Stimulated activated naive CD8-positive, alpha-beta T cell treated with anti-CD3 and anti-CD28 coated beads, Interleukin-15, amount 100 ng/mL, for 72 hours (primary cell): ENCODE measurements at regions not wholly inside any gene's neighbourhood (a gene's known extent, or its start where the extent isn't known, plus 50 kb on each side); places are given as distances from the start of the nearest gene placed in this dataset.
"Not testable (repeated sequence)": the region's sequence is repeated elsewhere in the genome, so short reads cannot be mapped to it uniquely, and the experiment has no call there.

Source experiments
- ATAC-seq: fragments of 150-1000 bp; cut with Tn5 transposase; 2 replicates; pipeline ENCODE4 v1.10.0; 2021; ENCODE audit warnings: mild to moderate bottlenecking, moderate library complexity
- DNase-seq, 2 donors: peaks; one replicate each; pipeline ENCODE4 v3.0.0; 2021 to 2022
- H3K27ac Mint-ChIP-seq, 2 donors: one replicate each; pipeline ENCODE4 v1.8.0; 2022; ENCODE audit warnings: mild to moderate bottlenecking in 2 of 2, mixed read lengths in 2 of 2, moderate library complexity in 2 of 2
- H3K27me3 Mint-ChIP-seq: one replicate; pipeline ENCODE4 v1.8.0; 2022; ENCODE audit warnings: mixed read lengths
- H3K4me1 Mint-ChIP-seq: one replicate; pipeline ENCODE4 v1.8.0; 2022; ENCODE audit warnings: mild to moderate bottlenecking, mixed read lengths
- H3K4me3 Mint-ChIP-seq, 2 donors: one replicate each; pipeline ENCODE4 v1.8.0; 2022; ENCODE audit warnings: mild to moderate bottlenecking in 2 of 2, mixed read lengths in 2 of 2, moderate library complexity in 1 of 2
- H3K9me3 Mint-ChIP-seq, 2 donors: one replicate each; pipeline ENCODE4 v1.8.0; 2022; ENCODE audit warnings: mixed read lengths in 2 of 2

DNA sequence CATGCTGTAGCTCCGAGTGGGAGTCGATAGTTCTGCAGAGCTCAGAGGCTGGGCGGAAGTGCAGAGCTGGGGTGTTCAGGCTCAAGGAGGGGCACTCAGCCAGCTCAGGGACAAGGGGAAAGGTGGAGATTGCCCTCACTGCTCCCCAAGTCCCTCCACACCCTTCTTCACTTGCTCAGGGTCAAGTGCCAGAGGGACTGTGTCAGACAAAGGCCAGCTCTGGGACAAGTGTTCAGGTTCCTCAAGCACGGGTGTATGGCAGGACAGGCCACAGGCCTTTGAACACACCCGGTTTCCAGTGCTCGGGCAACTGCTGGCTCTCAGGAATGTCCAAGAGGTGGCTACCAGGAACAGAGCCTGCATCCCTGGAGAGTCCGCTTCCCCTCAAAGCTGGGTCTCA is 293.0 kb upstream of the PODXL start:
- DNase-seq (no peak), ATAC-seq (no peak)
- Mint-ChIP-seq H3K4me3 (no peak overlapping the region), H3K27me3 (peaks cover 28% of the 10 kb centered on the region), H3K4me1 (no peaks in the 10 kb centered on the region), H3K27ac (no peak overlapping the region), H3K9me3 (peaks cover 5 to 7% of the 10 kb centered on the region in 2 donors)

DNA sequence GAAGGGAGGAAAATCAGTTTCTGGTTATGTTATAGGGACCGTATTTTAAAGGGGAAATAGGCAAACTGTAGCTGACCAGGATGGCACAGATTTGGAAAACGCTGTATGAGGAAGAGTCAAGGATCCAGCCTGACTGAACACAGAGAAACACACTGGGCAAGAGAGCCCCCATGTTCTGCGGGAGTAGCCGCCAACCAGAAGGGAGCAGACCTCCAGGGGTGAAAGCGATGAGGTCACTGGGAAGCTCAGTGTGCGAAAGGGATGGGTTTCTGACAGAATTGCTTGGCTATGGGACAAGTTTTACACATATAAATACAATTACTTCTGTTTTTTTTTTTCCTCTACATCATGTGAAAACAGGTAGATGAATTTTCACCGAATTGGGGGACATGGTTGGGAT is 291.6 kb upstream of the PODXL start:
- Mint-ChIP-seq H3K4me1 (no peaks in the 10 kb centered on the region), H3K27ac (no peak overlapping the region), H3K4me3 (no peak overlapping the region), H3K9me3 (peaks cover 0 to 7% of the 10 kb centered on the region in 2 donors), H3K27me3 (peaks cover 28% of the 10 kb centered on the region)
- DNase-seq, result no peak
- ATAC-seq, result no peak

DNA sequence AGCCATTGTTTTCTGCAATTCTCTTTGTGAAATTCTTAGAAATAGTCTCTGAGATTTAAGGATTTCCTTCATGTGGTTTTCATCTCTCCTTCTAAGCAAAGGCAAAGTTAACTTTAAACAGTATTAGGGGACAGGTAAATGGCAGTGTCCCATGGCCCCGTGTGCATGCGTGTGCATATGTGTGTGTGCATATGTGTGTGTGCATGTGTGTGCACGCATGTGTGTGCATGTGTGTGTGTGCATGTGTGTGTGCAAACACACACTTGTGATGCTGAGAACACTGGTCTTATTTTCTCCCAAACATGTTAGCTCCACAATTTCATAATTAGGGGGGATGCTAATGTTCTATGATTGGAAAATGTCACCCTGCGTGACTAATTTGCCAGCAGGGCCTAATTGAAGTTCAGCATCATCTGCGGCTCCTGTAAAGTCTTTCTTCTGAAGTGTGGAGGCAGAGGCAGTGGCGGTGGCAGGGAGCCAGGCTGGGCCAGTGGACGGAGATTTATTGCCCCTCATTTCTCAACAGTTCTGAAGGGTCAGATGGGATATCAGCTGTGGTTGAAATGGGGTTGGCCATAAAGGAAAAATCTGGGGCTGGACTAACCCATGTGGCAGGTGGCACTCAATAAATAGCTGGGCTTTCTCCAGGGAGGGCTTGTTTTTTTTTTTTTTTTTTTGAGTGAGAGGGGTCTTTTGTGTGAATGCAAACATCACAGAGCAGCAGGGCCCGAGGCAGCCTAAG is 289.3 kb upstream of the PODXL start:
- peaks cover 0 to 7% of the 10 kb centered on the region in 2 donors for H3K9me3 Mint-ChIP-seq
- H3K4me3 Mint-ChIP-seq, result no peak overlapping the region
- DNase-seq (no peak), ATAC-seq (no peak)
- no peaks in the 10 kb centered on the region for H3K4me1 Mint-ChIP-seq
- peaks cover 28% of the 10 kb centered on the region for H3K27me3 Mint-ChIP-seq
- H3K27ac Mint-ChIP-seq, result no peak overlapping the region

DNA sequence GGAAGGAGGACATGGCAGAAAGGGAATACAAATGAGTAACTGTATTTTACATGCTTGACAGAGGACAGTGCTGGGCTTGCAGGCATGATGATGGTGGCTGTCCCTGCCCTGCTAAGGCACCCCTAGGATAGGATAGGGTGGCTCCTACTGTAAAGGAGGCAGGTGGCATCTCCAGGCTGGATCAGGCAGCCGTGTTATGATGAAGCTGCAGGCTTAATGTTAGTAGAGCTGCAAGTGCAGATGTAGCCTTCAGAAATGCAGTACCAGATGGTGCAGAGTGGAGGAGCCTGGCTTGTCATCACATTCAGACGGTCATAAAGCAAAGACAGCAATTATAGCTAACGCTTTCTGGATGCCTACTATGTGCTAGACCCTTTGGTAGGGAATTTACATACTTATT is 287.9 kb upstream of the PODXL start:
- peaks cover 28% of the 10 kb centered on the region for H3K27me3 Mint-ChIP-seq
- no peak for ATAC-seq

DNA sequence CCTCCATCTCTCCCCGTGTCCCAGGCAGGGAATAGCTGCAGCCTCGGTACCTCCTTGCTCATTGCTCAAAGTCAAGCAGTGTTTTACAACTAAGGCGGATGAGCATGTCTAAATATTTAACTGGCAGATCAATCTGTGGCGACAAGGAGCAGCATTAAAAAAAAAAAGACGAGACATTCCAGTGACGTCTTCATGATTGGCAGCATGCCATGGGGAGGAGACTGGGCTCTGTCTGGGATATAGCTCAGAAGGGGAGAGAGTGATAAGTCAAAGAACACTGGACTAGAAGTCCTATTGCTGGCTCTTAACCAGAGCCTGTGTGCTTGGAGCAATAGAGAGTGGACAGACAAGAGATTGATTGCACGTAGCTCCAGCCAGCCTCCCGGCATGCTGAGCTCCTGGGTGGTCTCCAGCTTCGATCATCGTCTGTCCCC is 287.5 kb upstream of the PODXL start:
- peaks cover 0 to 7% of the 10 kb centered on the region in 2 donors for H3K9me3 Mint-ChIP-seq
- H3K27ac Mint-ChIP-seq, result no peak overlapping the region
- H3K4me1 Mint-ChIP-seq, result no peaks in the 10 kb centered on the region
- no peak for DNase-seq
- H3K4me3 Mint-ChIP-seq, result no peak overlapping the region
- ATAC-seq, result no peak
- peaks cover 24% of the 10 kb centered on the region for H3K27me3 Mint-ChIP-seq

More for the DNA sequence above, 287.9 kb upstream of the PODXL start:
- no peak for DNase-seq
- Mint-ChIP-seq H3K9me3 (peaks cover 0 to 7% of the 10 kb centered on the region in 2 donors), H3K4me1 (no peaks in the 10 kb centered on the region), H3K4me3 (no peak overlapping the region), H3K27ac (no peak overlapping the region)

DNA sequence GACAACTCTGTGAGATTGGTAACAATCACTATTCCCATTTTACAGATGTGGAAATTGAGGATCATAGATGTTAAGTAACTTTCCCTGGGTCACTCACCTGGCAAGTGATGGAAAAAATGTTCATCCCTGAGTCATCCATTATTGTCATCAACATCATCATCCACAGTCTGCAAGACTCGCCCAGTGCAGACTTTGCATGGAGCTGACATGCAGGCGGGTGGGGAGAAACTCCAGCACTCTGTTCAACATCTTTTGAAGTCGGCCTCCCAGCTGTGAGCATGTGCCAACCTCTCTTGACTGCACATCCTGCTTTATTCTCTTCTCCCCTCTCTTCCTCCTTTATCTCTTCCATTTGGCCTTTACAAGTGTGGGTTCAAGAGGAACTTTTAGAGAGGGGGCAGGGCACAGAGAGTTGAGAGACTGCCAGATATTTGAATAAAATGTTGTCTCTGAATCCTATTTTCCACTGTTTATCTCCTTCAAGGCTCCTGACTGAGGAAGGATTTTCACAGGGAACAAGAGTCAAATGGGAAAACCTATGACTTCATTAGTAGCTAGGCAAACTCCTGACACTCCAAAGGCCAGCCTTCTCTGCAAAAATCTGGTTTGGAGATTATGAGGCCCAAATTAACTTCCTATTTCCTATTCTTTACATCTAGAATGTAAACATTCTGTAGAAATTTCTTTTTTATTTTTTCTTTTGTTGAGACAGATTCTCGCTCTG is 283.7 kb upstream of the PODXL start:
- Mint-ChIP-seq H3K4me1 (no peaks in the 10 kb centered on the region), H3K9me3 (no peaks in the 10 kb centered on the region), H3K27ac (no peak overlapping the region), H3K27me3 (peaks cover 17% of the 10 kb centered on the region), H3K4me3 (no peak overlapping the region)
- DNase-seq (no peak), ATAC-seq (no peak)

DNA sequence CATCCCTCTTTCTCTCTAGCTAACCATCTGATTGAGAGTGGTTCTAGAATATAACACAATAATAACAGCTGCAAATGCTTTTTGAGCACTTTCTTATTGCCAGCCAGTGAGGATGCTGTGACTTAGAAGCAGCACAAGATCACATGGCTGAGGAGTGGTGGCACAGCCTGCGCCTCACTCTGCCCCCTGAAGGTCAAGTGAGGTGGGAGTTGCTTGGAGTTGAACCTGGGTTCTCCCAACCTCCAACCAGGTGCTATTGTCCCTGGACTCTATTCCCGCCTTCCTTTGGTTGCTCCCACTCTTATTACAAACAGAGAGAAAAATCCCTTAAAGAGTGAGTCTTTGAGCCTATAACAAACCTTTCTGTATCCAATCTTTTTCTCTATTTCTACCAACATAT is 280.3 kb upstream of the PODXL start:
- DNase-seq, result no peak
- no peak overlapping the region for H3K4me3 Mint-ChIP-seq
- no peaks in the 10 kb centered on the region for H3K4me1 Mint-ChIP-seq
- no peak for ATAC-seq
- H3K27ac Mint-ChIP-seq, result no peak overlapping the region
- no peaks in the 10 kb centered on the region for H3K9me3 Mint-ChIP-seq
- H3K27me3 Mint-ChIP-seq, result peaks cover 44% of the 10 kb centered on the region

DNA sequence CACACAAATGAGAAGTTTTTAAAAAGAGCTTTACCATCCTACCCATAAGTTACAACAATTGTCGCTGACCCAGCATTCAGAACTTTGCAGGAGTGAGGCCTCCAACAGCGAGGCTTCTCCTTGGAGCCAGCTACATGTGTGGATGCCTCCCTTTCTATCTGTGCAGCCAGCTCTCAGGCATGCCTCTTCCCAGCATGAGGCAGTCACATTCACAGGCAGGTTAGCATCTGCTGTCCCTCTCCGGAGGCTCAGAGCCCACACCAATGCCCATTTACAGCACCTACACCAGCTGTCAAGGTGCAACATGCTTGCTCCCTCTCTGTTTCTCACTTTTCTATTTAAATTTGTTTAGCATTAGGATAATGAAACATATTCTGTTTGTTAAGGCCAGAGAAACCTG is 278.7 kb upstream of the PODXL start:
- no peak for ATAC-seq
- Mint-ChIP-seq H3K9me3 (no peaks in the 10 kb centered on the region), H3K4me1 (no peaks in the 10 kb centered on the region), H3K4me3 (no peak overlapping the region), H3K27me3 (peaks cover 50% of the 10 kb centered on the region), H3K27ac (no peak overlapping the region)
- no peak for DNase-seq

DNA sequence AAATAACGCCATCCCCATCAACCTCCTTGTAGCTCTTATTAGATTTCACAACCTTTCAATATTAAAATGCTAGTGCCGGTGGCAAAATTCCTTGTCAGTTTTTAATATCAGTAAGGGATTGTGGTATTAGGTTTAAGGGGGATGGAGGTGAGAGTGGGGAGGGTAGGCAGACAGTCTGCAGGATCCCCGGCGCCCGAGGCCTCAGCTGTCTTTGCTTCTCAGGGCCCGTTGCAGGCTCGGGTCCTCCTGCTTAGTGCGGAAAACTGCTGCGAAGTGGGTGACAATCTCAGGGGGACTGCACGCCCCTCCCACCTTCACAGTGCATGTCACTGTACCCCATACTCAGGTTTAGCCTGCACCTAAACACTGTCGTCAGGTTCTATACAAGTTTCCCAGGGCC is 274.3 kb upstream of the PODXL start:
- Mint-ChIP-seq H3K4me1 (no peaks in the 10 kb centered on the region), H3K27ac (no peak overlapping the region), H3K4me3 (no peak overlapping the region), H3K27me3 (peaks cover 50% of the 10 kb centered on the region), H3K9me3 (no peaks in the 10 kb centered on the region)
- no peak for ATAC-seq
- no peak for DNase-seq

DNA sequence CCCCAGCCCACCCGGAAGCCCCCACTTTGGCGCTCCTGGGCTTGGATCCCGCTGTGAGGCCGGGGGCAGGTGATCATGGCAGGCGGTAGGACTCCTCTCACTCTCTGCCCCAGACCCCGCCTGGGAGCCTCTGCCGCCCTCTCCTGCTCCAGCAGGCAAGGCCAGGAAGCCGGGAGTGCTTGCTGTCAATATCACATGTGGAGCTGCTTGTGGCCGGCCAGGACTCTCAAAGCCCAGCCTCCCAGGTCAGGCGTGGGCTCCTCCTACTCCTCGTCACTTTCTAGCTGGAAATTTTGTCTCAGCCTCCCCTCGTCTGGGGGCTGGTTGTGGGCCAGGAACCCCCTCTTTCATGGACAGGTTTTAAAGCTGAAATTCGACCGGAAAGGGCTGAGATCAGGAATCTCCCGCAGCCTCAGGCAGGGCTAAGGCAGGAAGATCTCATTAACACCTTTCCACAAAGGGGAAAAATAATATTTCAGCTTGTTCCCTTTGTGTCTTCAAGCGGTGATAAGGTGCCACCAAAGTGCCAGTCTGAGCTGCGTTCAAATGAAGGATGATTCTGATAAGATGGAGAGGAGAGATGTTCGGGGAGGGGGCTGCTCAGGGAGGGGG is 273.6 kb upstream of the PODXL start:
- H3K4me1 Mint-ChIP-seq, result no peaks in the 10 kb centered on the region
- no peak overlapping the region for H3K4me3 Mint-ChIP-seq
- ATAC-seq (no peak), DNase-seq (no peak)
- no peak overlapping the region for H3K27ac Mint-ChIP-seq
- no peaks in the 10 kb centered on the region for H3K9me3 Mint-ChIP-seq
- H3K27me3 Mint-ChIP-seq, result peaks cover 50% of the 10 kb centered on the region

DNA sequence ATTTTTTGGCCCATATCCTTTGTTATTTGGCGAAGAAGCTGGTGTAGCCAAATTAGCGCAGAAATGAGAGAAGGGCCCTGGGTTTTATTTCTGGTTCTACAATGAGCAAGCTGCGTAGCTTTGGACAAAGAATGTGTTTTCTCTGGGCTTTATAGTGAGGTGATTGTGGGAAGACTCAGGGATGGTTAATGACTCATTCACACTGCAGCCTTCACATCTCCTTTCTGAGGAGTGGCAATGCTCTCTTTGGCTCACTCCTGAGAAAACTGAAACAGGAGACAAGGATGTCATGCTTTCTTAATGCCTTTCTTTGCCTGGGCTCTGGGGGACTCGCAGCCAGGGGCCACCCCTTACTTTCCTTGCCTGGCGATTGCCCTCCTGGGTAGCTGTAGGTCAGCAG is 271.0 kb upstream of the PODXL start:
- H3K4me1 Mint-ChIP-seq, result no peaks in the 10 kb centered on the region
- ATAC-seq, result no peak
- no peak overlapping the region for H3K4me3 Mint-ChIP-seq
- no peak overlapping the region for H3K27ac Mint-ChIP-seq
- peaks cover 30% of the 10 kb centered on the region for H3K27me3 Mint-ChIP-seq
- DNase-seq, result no peak
- H3K9me3 Mint-ChIP-seq, result no peaks in the 10 kb centered on the region

DNA sequence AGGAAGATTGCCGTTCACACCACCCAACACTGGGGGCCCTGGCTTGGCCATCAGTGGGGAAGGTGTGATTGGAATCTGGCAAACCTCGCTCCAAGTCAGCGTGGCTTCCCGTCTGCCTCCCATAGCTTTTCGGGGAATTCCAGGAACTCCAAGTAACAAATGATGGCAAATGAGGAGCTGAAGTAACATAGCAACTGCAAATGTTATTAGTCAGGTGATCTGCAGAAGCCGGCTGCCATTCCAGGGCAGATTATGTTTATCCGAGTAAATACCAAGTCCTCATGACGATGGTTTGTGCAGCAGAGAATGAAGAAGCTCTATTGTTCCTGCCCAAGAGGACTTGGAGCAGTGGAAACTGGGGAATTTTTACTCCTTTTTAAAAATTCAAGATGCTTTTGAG is 270.5 kb upstream of the PODXL start:
- H3K27me3 Mint-ChIP-seq, result peaks cover 25% of the 10 kb centered on the region
- H3K4me1 Mint-ChIP-seq, result no peaks in the 10 kb centered on the region
- DNase-seq, result no peak
- H3K9me3 Mint-ChIP-seq, result no peaks in the 10 kb centered on the region
- H3K4me3 Mint-ChIP-seq, result no peak overlapping the region
- no peak overlapping the region for H3K27ac Mint-ChIP-seq
- ATAC-seq, result no peak

DNA sequence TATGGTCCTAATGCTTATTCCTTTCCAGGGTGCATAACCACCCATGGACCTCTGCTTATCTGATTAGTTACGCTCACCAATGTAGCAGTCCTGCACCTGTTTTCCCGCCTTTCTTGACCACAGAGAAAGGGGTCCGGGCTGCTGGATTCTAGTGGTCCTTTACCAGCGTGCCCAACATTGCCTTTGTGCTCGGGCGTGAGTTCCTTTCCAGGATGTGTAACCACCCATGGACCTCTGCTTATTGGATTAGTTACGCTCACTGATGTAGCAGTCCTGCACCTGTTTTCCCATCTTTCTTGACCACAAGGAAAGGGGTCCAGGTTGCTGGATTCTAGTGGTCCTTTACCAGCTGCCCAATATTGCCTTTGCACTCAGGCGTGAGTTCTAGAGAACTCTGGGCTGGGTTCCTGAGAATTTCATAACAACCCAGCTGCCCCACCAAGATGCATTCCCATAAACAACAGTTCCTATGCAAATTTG is 267.6 kb upstream of the PODXL start:
- peaks cover 20% of the 10 kb centered on the region for H3K27me3 Mint-ChIP-seq
- H3K4me3 Mint-ChIP-seq, ATAC-seq: not testable (repeated sequence)

DNA sequence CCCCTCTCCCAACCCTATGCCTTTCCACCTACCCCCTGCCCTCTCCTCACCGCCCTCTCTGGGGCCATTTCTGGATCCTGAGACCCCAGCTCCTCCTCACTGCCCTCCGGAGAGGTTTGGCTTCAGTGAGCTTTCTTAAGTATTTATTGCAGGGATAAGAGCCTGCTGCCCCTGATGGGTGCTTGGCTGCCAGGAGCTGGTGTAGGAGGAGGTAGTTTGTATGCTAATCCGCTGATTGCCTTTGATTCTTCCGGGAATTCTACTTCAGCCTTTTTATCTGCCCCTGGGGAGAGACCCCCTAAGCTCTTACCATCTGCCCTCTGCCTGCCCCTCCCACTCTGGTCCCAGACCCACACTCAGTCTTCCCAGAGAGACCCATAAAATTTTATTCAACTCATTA is 263.5 kb upstream of the PODXL start:
- no peak overlapping the region for H3K4me3 Mint-ChIP-seq
- no peaks in the 10 kb centered on the region for H3K9me3 Mint-ChIP-seq
- no peak for ATAC-seq

More for the DNA sequence above, 267.6 kb upstream of the PODXL start:
- H3K27ac Mint-ChIP-seq, H3K4me1 Mint-ChIP-seq, H3K9me3 Mint-ChIP-seq, DNase-seq: not testable (repeated sequence)

DNA sequence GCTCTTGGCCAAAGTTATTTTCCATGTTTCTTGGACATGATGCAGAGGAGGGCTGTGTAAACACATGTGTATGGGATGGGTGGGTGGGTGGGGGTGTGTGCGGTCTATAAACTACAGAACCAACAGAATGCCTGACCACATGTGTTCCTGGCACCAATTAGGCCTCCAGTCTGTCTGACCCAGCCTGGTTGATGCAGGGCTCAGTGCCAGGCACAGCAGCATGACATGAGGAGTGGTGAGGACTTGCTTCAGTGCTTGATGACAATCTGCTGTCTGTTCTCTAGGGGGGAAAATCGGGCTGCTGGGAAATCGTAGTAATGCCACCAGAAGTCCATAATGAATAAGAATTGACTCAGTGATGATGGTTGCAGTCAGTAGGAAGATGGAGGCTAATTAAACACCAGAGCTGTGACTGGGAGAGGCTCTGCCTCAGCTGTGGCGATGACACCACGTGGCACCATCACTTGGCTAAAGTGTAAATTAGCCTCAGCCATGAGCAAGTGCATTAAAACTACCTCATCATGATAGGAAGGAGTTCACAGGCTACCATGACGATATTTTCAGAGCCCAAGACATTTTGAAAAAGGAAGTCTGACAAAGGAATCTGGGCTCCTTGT is 260.1 kb upstream of the PODXL start:
- peaks cover 22% of the 10 kb centered on the region for H3K27me3 Mint-ChIP-seq
- no peaks in the 10 kb centered on the region for H3K9me3 Mint-ChIP-seq
- ATAC-seq (no peak), DNase-seq (no peak)
- H3K4me1 Mint-ChIP-seq, result no peaks in the 10 kb centered on the region
- no peak overlapping the region for H3K27ac Mint-ChIP-seq
- no peak overlapping the region for H3K4me3 Mint-ChIP-seq

More for the DNA sequence above, 263.5 kb upstream of the PODXL start:
- H3K27me3 Mint-ChIP-seq, result peaks cover 22% of the 10 kb centered on the region
- H3K27ac Mint-ChIP-seq, result no peak overlapping the region
- no peaks in the 10 kb centered on the region for H3K4me1 Mint-ChIP-seq
- no peak for DNase-seq

DNA sequence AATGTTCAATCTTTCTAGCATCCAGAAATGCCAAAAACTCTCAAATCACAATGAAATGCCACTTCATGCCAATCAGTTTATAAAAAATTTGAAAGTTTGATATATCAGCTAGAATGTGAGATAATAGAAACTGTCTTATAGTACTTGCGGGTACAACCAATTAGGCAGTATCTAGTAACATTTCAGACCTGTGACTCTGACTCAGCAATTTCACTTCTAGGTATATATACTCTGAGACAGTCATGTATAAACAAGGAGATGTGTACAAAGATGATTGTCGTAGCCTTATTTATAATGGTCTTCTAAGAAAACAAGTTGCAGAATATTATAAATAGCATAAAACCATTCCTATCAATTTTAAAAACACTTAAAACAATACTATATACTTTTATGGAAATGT is 252.3 kb upstream of the PODXL start:
- no peak for DNase-seq
- ATAC-seq, result no peak
- no peak overlapping the region for H3K27ac Mint-ChIP-seq

More for the DNA sequence above, 252.3 kb upstream of the PODXL start:
- Mint-ChIP-seq H3K27me3 (peaks cover 23% of the 10 kb centered on the region), H3K9me3 (no peaks in the 10 kb centered on the region), H3K4me3 (no peak overlapping the region), H3K4me1 (no peaks in the 10 kb centered on the region)
